Stimulated activated CD4-positive, alpha-beta T cell treated with anti-CD3 and anti-CD28 coated beads, Interleukin-12 subunit alpha, Interleukin-12 subunit beta, amount 100 ng/mL, for 4 hours (primary cell): ENCODE measurements at regions not wholly inside any gene's neighbourhood (a gene's known extent, or its start where the extent isn't known, plus 50 kb on each side); places are given as distances from the start of the nearest gene placed in this dataset.
"Not testable (repeated sequence)": the region's sequence is repeated elsewhere in the genome, so short reads cannot be mapped to it uniquely, and the experiment has no call there.

Source experiments
- DNase-seq: peaks from one replicate; pipeline ENCODE4 v3.0.0-alpha.2; 2020

DNA sequence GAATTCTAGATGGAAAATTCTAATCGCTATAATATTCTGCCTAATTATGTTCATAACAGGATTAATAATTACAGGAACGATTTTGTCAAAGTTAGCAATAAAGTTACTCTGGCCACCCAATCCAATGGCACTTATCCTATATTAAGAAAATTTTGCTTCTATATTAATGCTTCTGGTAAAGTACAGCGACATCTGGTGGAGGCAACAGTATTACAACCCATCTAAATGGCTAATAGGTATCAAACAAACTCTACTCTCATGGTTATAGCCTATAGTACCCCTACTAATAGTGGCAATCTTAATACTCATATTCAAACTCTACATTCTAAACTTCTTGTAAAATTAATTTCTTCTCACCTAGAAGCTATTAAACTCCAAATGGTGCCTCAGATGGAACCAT lies 1084.7 kb upstream of the LRRTM1 start:
- no peak for DNase-seq

DNA sequence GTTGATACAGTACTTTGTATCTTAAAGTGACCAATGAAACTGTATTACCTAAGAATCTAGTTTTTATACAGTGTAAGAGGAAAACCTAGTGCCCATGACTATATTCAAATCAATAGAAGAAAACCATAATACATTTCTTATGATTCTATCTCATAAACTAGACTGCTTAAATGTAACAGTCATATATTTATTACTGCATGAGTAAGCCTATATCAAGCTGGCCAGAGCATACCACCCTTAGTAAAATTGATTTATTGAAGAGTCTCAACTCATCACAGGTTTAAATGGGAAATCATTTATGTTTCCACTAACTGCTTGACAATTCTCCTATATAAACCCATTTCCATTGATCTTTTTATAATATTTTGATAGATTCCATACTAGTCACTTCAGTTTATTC lies 1059.2 kb upstream of the LRRTM1 start:
- DNase-seq: no peak

DNA sequence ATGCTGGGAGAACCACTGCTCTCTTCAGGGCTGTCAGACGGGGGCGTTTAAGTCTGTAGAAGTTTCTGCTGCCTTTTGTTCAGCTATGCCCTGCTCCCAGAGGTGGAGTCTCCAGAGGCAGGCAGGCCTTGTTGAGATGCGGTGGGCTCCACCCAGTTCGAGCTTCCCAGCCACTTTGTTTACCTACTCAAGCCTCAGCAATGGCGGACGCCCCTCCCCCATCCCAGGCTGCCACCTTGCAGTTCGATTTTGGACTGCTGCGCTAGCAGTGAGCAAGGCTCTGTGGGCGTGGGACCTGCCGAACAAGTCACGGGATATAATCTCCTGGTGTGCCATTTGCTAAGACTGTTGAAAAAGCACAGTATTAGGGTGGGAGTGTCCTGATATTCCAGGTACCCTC lies 1057.9 kb upstream of the LRRTM1 start:
- DNase-seq: not testable (repeated sequence)

DNA sequence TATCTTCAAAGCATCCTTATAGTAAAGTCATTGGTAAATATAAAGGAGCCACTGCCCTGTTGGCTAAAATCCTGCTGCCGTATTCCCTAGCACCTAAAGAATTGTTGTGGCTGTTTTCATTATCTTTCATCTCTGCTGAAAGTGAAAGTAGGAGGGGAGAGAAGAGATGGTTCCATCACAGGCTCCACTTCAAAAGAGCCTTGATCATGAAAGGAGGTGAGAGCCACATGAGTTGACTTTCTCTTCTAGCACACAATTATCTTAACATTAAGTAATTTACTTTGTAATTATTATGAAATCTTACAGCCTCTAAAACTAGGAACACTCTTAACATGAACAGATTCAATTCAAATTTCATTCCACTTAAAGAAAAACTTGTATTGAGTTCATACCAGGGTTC lies 1050.9 kb upstream of the LRRTM1 start:
- no peak for DNase-seq

DNA sequence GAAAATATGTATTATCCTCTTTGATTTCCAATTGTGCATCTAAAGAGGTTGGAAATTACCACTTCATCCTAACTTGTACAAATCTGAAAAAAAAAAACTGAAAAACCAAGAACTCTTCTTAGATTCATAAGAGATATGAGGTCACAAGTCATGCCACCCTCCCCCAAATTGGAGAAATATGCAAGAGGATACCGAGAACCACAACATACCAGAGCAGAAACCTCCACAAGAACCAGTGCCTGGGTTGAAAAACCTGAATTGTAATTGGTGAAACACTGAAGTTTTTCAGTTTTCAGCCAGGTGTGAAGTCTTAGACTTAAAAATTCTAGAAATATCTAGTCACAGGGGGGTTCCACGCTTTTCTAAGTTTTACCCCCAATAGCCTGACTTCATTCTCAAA lies 1029.5 kb upstream of the LRRTM1 start:
- DNase-seq: no peak

DNA sequence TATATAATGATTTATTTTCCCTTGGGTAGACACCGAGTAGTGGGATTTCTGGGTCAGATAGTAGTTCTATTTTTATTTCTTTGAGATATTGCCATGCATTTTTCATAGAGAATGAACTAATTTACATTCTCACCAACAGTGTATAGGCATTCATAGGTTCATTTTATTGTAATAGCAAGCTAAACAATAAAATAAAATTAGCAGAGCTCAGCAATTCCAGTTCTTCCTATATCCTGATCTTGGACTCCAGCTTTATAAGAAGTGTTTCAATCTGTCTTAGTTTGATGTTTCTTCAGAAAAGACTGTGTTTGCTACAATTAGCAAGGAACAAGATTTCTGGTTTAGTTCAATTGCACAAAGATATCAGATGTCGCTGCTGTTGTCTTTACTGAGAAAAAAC lies 1024.4 kb upstream of the LRRTM1 start:
- no peak for DNase-seq

DNA sequence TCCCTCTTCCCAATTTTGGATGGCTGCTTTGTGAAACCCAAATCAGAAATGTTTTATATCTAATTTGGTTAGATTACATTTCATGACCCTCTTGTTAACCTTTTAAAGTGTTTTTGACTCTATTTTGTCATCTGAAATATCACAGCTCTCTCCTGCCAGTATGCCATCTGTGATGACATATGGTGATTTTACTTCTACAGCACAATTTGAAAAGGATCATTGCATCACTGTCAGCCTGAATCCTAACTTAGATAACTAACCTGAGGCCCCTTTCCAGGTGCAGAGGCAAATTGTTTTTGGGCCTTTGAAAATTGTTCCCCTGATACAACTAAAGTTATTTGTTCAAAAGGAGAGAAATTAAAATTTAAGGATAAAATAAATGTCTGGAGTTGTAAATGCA lies 1023.4 kb upstream of the LRRTM1 start:
- DNase-seq: no peak

DNA sequence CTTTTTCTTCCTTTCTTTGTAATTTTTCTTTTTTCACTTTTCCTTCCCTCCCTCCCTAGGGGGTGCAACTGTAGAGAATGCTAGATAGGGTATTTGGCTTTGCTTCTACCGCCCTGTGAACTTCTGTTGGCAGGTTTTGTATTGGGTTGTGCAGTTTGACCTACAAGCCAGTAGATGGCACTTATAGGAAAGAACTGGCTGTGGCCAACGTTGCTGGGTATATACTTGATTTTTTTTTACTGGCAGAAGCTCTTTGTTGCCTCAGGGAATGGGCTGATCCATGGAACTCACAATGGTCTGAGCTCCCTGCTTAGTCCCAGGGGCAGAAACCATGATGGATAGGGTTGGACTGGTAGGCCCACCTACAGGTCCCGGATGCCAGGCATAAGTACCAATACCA lies 1019.5 kb upstream of the LRRTM1 start:
- no peak for DNase-seq

DNA sequence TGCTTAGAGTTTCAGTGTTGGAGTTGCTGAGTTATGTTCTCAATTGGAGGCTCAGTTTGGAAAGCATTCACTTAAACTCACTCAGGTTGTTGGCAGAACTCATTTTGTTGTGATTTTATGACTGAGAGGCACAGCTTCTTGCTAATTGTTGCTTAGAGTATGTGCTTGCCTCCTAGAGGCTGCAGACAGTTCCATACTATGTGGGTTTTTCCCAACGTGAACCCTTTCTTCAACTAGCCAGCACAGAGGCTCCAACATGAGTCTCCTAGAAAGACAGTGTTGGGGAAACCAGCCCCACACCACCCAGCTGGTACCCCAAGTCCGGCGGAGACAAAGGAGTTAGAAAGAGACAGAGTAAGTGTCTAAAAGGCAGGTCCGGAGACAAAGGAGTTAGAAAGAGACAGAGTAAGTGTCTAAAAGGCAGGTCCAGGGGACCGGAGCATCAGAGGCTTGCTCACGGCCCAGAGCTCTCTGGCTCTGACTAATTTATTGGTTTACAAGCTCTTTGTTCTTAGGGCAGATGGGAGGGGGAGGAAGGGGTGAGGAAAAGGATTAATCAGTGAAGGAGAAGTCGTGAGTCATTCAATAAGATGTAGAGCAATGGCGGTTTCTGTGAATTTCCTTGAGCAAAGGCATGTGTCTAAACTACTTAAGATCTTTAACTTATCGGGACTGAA lies 999.7 kb upstream of the LRRTM1 start:
- DNase-seq: no peak

DNA sequence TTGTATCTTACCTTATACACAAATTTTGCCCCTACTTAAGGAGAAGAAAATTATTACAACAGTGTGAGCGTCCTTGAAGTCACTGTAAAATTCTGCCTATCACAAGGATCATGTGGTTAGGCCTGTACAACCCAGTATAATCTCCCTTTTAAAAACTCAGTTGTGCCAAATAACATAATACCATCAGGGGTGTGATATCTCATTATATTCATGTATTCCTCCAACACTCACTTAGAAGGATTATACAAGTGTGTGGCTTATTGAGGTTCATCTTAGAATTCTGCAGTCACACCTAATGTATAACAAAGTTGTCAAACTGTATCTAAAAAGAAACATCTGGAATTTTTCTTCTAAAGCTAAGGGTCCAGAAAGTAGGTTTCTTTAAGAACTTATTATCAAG lies 998.8 kb upstream of the LRRTM1 start:
- no peak for DNase-seq

DNA sequence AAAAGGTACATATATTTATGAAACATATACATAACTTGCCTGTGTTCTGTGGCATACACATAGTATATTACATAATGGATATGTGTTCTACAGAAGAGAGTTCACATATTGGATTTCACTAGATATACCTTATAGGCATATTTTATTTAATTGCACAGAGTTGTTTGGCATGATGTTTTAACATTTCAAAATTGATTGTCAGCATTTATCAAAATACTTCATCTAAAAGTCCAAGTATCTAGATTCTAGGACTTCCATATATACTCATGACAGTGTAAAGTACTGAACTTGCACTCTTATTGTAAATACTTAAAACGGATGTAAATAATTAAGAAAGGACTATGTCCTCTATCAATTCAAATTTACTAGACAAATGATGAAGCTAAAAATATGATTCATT lies 995.3 kb upstream of the LRRTM1 start:
- DNase-seq: no peak

DNA sequence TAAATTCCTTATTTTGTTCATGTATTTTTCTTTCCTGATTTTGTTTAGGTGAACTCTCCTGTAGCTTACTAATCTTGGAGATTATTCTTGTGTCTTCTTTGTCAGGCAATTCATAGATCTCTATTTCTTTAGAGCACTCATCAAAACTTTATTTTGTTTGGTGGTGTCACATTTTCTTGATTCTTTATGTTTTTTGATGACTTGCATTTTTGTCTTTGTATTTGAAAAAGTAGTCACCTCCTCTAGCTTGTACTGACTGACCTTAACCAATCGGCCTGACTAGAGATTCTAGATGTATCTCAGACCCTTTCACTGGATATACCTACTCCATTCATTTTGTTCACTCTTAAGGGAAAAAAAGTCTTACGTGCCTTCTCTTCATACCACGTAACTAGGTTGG lies 986.3 kb upstream of the LRRTM1 start:
- no peak for DNase-seq

DNA sequence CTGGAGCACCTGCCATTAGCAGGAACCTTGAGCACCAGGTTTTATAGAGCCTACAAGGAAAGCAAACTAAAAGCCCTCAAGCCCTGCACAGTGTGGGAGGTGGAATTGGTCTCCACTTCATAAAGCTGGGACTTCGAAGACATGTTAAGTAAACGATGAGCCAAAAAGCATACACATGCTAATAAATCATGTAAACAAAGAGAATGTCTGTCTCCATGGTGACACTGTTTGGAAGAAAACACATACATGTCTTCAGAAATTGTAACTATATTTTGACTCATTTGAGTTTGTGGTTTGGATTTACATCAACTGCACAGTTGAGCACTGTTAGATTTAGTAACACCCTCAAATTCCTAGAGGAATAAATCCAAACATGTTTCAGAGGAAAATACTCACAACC lies 978.5 kb upstream of the LRRTM1 start:
- no peak for DNase-seq

DNA sequence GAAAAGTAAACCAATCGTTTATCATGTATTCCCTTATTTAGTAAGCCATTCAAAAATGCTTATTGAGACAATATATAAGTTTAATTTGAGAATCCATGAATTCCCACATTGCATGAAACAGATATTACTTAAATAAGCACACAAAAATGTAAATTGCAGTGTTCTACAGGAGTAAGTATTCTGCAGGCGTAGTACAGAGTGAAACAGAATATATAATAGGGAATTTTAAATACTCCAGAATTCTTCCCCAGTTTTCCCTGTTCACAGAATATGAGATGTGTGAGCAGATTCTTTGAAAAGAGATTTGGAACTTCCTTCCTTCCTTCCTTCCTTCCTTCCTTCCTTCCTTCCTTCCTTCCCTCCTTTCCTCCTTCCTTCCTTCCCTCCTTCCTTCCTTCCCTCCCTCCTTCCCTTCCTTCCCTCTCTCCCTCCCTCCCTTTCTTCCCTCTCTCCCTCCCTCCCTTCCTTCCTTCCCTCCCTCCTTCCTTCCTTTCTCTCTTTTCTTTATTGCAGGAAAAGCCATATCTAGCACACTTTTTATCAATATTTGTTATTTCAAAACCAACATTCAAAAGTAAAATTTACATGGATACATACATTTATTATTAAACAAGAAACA lies 977.7 kb upstream of the LRRTM1 start:
- no peak for DNase-seq

DNA sequence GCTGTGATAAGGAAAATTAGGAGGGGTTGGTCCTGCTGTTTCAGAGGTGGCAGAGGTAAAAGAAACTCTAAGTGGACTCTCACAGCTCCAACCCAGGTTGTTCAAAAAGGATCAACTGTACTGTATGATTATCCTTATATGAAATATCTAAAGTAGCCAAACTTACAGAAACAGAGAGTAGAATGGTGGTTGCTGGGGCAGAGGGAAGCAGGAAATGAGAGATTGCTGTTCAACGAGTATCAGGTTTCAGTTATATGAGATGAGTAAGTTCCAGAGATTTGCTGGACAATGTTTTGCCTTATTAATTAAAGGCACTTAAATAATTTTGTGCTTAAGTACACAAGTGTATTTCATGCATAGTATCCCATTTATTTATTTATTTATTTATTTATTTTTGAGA lies 972.0 kb upstream of the LRRTM1 start:
- no peak for DNase-seq

DNA sequence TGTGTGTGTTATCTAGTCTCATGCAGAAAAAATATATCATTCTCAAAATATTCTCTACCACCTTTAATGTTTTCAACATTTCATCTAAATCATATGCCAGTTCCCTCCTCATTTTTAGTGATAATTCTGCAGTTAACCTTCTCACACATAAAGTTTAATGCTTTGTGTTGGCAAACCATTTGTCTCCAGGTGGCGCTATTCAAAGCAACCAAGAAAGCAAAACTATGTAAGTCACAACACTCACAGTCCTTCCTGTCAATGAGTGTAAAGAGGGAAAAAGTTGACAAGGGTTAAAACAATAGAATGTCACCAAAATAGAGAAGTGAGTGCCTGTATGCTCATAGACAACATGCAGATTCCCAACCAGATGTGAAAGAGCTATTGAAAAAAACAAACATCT lies 961.6 kb upstream of the LRRTM1 start:
- DNase-seq: no peak

DNA sequence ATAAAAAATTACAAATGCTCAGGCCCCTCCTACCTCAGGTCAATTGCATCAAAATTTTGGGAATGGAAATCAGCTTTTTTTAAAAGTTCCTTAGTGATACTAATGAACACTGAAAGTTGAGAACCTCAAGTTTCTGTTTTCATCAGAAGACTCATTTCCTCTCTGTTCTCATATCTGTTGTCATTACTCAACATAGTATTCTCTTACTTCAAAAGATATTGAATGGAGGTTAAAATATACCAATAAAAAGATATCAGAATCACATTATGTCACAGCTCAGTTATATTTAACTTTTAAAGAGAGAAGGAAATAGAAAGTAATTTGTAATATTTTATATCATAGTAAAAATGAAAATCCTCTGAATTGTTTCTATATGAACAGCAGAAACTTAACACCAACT lies 959.4 kb upstream of the LRRTM1 start:
- DNase-seq: no peak

DNA sequence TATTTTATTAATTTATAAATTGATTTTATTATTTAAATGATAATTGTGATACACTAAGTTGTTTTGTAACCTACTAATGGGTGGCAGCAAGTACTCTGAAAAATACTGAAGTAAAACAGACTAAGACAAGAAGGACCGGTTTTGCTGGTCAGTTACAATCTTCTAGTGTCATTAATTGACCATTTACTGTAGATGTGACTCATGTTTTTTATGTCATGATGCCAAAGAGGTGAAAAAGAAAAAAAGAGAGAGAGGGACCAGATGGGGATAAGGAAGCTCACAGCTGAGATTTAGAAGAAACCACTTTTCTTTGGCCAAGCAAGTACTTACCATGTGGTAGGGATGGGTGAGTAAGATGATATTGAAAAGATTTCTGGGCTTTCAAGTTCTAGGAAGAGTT lies 955.8 kb upstream of the LRRTM1 start:
- DNase-seq: no peak

DNA sequence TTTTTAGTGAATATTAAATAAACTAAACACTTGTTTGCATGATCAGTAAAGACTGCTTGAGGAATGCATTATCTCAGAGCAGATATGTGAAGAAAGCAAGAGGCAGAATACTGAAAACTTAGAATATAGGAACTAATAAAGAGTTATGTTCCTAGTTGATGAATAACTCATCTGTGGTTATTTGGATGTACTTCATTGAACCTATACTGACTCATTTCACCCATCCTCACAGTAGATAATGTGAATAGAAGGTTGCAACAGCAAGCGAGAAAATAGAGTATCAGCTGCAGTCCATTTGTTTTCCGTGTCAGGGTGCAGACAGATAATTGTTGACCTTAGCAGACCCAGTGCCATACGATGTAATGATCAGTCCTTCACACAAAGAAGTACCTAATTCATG lies 945.7 kb upstream of the LRRTM1 start:
- DNase-seq: no peak

DNA sequence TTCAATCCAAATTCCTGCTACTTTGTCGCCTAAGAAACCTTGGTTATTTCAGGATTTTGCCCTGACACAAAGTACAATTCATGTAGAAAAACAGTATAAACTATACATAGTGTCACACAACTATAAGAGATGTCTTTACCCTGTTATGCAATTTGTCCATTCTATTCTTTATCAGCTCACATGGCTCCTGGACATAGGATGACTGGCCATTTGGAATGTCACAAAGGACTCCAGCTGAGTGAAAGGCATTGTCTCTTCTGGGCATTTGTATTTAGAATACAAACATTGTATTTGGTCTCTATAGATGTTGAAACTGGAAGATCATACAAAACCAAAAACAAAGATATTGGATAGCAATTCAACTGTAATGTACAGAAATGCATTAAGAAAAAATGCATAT lies 944.6 kb upstream of the LRRTM1 start:
- no peak for DNase-seq

DNA sequence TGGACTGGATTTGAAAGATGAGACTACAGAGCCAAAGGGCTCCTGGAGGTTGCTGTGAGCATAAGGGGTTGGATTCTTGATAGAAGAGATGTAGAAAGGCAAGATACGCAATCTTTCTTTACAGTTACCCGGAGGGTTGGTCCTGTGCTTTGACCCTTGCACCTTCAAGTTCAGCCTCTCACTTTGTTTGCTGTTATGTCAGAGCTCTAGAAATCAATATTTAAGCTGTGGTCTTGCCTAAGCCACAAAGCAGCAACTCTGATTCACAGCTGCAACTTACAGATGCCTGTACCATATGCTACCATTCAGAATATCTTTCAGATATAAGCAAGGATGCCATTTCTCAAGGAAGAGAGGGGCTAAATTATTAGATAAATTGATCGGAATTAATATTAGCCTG lies 943.1 kb upstream of the LRRTM1 start:
- DNase-seq: no peak

DNA sequence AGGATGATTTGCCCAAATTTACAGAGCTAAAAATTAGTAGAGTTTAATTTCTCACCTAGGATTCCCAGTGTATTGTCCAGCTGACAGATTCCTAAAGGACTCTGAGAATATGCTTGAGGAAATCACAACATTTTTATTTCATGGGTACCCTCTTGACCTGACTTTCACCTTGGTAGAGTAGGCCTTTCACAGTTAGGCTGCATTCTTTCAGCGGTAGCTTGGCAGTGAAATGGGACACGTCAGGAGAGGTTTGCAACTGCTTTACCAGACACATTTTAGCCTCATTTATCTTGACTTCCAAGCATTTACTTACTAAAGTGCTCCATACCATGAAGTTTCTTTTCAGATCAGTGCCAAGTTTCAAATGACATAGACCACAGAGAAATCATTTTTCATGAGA lies 937.9 kb upstream of the LRRTM1 start:
- no peak for DNase-seq

DNA sequence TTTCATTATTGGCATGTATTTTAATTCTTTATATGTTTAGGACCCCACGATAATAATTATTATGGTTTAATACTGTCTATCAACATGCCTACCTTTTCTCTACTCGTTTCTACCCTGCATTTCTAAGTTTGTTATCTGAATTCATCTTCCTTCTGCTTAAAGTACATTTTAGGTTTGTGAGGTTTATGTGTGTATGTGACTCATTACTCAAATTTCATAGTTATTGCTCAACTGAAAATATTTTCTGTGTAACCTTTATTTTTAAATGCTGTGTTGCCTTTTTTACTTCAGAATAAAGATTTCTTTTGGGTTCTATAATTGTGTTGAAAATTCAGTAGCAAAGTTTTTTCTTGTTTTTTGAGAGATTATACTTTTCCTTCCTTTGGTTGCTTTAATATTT lies 933.9 kb upstream of the LRRTM1 start:
- DNase-seq: no peak

DNA sequence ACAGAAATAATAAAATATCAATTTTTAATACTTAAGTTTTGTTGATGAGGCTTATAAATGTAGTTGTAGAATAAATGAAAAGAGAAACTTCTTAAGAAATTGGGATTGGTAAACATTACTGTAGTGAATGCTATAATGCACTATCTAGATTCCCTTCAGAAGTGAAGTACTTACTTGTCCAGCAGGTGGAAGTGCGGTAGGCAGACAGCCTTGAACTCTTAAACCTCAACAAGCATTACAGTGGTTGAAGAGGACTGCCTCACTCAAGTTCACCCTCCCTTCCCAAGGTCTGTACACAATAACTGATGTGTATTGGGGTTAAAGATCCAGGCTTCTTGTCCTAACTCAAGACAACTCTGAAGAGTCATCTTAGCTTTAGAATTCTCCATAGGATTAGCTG lies 931.0 kb upstream of the LRRTM1 start:
- DNase-seq: no peak

DNA sequence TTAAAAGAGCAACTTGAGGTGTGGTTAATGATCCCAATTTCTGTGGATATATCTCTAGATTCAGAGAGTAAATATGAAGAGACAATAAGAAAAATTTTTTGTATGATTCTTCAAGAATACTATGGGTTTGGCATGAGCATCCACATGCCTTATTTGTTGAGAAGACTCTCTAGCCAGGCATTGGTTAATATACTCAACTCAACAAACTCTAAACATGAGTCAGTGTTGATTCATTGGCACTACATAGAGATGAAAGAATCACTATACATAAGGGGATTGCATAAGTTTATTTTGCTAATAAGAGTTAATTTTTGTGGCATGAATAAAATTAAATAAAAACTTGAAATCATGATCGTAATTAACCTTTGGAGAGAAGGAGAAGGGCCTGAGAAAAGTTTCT lies 930.2 kb upstream of the LRRTM1 start:
- no peak for DNase-seq
